OCI-LY1 (cell line): ENCODE measurements at regions not wholly inside any gene's neighbourhood (a gene's known extent, or its start where the extent isn't known, plus 50 kb on each side); places are given as distances from the start of the nearest gene placed in this dataset.

ENCODE experiments used
- CTCF ChIP-seq: fragments of 200-600 bp; sonication (generic), shearing (Covaris generic); IDR thresholded peaks from 2 replicates; pipeline ENCODE4 v1.5.1; 2017; ENCODE audit warnings: mild to moderate bottlenecking, antibody characterized with exemption, low read length, moderate library complexity, mixed read lengths
- EZH2 ChIP-seq: fragments of 200-600 bp; sonication (generic), shearing (Covaris generic); IDR thresholded peaks from 2 replicates; pipeline ENCODE4 v1.8.0; 2017; ENCODE audit warnings: borderline replicate concordance, mixed run types, mild to moderate bottlenecking, antibody characterized with exemption, low read length, moderate library complexity, mixed read lengths

- TF ChIP-seq CTCF (no peak), EZH2 (no peak)
Observed at GRCh38 chr13:90839061-90839460, 508.4 kb upstream of the MIR17HG start.
